NOMO-1 (cell line): ENCODE measurements at regions not wholly inside any gene's neighbourhood (a gene's known extent, or its start where the extent isn't known, plus 50 kb on each side); places are given as distances from the start of the nearest gene placed in this dataset.

Experiments used
- DNase-seq, 2 experiments: peaks; one replicate each; lab custom pipeline; 2025; ENCODE audit not compliant: unreplicated experiment in 2 of 2; lab: John Stamatoyannopoulos, UW

DNA sequence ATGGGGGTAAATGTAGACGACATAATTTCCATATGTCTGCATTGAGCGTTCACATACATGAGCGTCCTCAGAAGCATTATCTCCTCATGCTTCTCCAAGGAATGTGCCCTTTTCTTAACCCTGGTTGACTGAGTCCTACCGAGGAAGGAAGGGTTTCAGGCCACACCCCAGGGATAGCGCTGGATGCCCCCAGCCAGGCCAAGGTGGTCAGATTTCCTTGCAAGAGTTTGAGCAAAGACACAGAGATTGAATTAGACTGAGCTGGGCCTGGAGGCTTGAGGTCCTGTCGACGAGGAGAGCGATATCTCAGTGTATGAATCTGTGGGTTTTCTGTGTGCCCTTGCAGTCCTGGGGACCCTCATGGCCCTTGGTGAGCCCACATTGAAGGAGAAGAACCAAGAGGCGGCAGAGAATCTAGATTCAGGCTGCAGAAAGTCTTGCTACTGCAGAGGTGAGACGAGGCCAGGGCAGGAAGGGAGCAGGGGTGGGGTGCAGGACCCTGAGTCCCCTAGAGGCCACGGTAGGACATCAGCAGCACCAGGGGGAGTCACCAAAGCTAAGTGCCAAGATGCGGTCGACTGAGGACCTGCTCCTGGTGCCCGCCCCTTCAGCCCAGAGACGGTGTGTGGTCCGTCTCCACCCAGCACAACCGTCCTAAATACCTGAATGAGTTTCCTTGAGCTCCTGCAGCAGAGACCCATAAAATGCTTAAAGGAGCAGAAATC is 94.7 kb upstream of the DIO3 start:
- DNase-seq: no peak

DNA sequence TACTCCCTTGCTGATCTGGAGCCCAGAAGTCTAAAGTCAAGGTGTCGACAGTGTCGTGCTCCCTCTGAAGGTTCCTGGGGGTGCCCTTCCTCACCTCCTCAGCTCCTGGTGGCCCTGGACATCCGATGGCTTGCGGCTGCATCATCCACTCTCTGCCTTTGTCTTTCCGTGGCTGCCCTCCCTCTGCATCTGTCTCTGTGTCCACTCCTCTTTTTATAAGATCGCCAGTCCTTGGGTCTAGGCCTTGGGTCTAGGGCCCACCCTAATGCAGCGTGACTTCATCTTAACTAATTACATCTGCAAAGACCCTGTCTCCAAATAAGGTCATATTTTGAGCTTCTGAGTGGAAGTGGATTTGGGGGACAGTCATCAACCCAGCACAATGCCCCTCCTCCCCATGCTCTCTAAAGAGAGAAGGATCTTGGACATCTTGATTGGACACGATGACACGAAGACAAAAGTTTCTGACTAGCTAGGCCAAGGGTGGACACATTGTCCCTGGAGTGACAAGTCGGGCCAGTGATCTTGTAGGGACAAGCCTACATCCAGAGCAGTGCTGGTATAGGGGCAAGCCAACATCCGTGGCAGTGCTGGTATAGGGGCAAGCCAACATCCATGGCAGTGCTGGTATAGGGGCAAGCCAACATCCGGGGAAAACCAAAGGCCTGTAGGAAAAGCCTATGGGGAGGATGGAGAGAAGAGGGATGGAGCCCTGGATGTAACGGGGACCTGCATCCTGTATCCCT is 93.9 kb upstream of the DIO3 start:
- no peak for DNase-seq

DNA sequence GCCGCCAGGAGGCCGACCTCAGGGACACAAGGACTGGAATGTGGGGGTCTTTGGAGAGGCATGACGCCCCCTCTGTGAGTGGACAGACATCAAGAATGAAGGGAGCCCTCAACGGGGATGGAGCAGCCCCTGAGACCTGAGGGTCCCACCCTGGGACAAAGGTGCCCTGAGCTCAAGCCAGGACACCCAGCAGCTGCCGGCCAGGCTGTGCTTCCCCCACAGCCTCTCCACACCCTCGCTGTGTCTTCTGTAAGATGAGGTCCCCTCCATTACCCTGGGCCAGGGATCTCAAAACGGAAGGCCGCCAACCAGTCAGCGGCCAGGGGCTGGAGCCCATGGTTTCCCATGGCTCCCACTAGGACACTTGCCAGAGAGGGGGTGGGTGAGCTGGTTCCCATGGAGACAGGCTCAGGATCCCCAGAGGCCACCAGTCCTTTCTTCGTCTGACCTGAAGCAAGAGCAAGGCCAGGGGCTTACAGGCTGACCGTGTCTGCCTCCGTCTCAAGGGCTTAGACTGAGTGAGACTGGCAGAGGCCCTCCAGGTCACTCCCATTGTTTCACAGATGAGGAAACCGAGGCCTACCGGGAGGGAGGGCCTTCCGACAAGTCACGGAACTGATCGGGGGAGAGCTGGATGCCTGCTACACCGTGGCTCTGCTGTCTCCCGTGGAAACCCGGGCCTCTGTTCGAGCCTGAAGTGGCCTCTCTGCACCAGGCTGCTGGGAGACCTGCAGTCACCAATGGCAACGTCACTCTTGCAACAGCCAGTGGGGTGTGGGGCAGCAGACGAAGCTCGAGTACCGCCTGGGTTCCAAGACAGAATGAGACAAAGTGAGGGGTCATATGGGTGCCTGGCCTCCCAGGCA is 91.7 kb upstream of the DIO3 start:
- no peak for DNase-seq

DNA sequence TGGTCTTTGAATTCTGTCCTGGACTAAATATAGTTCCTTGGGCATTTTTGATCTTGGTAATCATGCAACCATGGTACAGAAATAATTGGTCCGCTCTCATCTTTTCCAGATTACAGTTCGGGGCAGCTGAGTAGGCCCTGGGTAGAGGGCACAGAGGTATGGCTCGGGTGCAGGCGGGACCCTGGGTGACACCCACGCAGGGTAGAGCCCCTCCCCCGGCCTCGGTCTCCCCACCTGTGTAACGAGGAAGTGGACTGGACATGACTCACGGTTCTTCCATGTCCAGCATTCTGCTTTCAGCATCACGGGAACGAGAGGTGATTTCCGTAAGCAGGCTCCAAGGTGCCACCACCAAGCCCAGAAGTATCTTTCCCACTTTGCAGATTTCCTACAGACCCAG is 91.0 kb upstream of the DIO3 start:
- DNase-seq: no peak

DNA sequence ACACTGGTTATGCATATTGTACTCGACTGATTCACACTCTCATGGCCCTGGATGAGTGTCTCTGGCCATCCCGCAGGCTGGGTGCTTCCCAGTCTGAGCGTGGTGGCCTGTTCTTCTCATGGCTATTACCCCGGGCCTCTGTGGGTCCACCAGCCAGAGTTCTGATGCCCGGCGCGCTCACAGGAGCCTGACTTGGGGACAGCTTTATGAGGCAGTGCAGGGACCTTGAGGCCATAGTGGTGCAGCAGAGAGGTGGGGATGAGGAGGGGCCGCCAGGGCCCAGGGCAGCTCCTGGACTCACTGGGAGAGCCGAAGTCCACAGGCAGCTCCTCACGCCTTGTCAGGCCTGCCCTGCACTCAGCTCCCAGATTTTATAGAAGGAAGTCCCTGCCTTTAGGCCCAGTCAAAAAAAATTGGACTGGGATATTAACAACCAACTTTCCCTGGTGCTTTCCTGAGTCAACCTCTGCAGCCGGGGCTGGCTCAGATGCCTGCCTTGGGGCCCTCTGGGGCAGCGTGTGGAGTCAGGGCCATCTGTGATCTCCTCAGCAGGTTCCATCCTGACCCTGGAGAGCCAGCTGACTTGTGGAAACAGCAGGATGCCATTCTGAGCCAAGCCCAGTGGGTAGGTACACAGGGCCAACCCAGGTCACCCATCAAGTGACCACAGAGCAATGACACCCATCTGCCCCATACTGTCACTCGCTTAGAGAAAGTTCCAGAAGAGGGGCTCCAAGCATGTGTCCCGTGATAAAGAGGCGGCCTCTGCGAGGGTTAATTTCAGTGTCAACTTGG is 89.4 kb upstream of the DIO3 start:
- no peak for DNase-seq

DNA sequence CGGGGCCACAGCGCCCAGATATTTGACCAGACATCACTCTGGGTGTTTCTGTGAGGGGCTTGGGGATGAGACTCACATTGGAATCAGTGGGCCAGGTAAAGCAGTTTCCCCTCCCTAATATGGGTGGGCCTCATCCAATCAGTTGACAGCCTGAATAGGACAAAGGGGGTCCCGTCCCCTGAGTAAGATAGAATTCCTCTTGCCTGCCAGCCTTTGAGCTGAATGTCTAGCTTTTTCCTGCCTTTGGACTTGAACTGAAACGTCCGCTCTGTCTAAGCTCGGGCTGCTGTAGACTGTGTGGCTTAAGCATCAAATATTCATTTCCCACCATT is 88.8 kb upstream of the DIO3 start:
- DNase-seq: no peak

DNA sequence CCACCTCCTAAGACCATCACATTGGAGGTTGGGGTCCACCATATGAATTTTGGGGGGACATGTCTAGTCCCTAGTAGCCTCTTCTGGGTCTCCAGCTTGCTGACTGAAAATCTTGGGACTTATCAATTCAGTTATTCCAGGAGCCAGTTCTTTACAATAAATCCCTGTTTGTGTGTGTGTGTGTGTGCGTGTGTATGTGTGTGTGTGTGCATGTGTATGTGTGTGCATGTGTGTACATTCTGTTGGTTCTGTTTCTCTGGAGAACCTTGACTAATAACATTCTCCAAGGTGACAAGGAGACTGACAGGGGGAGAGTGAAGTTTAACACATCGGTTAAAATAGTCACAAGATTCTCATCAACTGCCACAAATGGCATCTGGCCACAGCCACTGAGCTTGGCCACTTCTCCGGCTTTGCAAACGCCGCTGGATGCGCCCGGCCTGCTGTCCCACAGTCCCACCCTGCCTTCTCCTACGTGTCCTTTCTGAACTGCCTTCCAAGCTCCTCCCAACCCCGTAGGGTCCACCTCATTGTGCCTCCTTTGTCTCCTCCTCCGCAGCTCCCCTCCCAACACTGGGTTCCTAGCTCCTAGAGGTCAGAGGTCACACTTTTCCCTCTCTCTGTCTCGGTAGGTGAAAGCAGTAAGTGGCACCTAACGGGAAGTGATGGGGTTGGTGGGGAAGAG is 88.1 kb upstream of the DIO3 start:
- no peak for DNase-seq

DNA sequence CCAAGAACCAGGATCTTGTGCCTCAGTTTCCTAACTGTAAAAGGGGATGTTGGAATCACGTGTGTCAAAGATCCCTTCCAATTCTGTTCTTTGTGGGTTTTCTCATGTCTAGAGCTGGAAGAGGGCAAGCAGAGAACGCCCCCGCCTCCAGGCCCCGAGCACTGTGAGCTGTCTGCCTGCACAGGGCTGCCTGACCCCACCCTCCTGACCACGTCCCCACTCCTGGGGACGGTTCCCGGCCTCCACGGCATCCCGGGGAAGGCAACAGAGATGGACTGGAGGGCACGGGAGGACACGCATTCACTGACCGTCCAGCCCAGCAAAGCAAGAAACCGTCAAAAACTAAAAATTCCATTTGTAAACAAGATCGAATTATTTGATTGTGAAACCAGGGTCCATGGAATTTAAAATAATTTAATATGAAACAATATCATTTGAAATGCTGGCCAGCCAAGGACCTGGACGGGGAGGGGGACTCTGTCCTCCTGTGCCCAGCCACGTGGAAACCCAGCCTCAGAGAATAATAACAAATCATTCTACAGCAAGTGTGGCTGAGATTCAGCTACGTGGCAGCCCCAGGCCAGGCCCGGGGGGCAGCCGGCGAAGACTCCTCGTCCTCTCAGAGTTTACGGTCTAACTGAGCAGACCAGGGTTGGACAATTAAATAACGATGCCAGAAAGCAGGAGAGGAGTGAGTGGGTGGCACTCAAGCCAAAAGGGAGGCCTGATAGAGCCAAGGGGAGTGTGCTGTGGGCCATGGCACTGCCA is 87.3 kb upstream of the DIO3 start:
- DNase-seq: no peak

DNA sequence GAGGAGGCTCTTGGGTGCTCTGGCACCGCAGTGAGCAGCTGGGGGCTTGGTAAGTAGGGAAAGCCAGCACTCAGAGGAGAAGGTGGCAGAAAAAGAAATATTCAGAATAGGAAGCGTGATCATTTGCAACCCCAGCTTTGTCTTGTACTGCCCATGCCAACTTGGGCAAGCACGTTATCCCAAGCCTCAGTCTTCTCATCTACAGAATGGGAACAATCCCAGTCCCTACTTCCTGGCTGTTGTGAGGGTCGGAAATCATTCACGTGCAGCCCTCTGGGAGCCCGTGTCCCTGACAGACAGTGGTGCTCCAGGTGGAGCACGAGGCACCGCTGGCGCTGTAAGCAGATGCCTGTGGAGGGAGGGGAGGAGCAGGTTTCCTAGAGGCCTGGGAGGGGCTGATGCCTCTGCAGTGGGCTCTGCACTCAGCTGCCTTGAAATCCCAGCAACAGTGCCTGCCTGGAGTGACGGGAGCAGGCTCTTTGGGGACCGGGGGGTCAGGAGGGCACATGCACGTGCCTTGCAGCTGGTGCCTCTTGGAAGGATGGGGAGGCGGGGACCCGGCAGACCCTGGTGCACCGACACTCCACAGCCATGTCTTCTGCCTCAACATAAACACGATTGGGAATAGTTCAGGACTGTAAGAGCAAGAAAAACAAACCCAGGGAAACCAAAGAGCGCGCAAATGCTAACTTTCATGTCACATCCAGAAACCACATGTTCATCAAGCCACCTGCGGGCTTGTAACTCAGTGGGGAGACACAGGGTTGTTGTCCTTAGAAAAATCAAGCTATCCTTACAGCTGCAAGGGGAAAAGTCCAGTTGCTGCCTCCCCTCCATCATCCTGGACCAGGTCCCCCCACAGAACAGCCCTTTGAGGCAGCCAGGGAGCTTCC is 86.5 kb upstream of the DIO3 start:
- DNase-seq: no peak

DNA sequence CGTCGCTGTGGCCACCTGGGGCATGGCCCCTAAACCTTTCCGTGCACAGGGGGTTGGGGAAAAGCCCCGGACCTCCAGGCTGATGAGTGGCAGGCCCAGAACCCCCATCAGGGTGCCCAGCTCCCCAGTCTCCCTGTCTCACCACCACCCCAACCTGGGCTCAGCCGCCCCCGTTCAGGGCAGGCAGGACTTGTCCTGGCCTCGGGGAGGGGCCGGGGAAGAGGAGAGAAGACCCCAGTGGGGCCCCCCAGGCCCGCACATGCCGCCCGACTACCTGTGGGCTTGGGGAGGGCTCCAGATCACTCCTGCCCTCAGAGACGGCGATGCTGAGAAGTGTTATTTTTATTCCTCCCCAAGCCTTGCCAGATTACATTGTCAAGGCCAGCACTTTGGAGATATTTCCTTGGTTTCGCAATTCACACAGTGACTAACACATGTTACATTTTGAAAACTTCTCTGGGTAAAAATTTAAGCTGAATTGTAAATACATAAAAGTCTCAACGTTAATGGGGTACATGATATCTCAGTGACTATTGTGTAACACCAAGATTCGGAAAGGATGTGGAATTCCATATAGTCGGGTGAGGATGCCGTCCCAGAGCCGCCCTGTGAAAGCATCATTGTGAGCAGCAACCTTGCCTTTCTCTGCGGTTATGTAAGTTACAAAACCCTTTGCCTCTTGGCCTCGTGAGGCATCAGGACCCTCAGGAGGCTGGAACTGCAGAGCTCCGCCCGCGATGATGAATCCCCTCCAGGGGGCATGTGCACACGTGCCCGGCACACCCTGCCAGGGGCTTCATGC is 85.6 kb upstream of the DIO3 start:
- peak; percentile 77 to 90 for DNase-seq

DNA sequence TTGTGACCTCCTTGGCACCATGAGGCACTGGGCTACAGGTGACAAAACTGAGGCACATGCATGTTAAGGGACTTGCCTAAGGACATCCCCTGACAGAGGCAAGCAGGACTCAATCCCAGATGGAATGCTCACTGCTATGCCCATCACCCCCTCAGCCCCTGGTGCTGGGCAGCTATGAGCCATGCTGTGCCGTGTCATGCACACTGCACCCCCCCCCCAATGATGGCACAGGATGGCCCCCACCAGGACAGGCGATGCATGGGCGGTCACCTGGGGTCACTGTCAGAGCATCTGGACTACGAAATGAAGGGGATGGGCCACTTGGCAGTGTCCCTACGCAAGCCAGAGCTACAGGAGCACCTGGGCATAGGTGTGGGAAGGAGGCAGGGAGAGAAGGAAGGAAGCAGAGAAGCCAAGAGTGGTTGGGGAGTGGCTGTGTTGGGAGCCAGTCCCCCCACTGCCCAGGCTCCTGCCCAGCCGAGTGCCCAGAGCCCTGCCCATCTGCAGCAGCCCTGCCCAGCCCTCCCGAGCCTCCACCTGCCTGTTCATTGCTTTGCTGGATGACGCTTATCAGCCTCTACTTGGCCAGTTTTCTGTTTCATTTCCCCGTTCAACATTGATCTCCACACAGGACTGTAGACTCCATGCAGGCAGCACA is 84.9 kb upstream of the DIO3 start:
- DNase-seq: no peak

DNA sequence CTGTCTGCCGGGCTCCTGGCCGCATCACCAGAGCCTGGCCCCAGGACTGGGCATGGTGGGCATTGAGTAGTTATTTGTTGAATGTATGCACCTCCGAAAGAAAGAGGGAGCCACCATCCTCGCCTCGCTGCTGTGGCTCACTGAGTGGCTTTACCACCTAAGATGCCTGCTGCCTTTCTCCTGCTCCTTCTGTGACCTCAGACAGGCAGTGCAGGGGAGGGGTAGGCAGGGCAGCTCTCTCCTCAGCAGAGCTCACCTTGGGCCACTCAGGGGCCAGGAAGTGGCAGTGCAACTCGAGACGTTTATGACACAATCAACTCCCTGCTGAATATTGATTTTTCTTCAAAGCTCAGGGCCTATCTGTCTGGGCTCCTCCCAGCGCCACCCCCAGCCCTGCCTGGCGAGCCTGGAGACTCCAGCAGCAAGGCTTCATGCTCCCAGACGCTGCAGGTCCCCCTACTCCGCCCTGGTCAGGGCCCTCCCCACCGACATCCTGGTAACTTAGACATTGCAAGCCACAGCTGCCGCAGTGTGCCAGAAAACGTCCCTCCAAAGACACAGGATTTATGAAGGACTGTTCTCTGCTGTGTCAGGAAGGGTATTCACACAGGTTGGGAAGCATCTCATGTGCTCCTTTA is 84.3 kb upstream of the DIO3 start:
- peak; percentile 88 to 89 for DNase-seq

DNA sequence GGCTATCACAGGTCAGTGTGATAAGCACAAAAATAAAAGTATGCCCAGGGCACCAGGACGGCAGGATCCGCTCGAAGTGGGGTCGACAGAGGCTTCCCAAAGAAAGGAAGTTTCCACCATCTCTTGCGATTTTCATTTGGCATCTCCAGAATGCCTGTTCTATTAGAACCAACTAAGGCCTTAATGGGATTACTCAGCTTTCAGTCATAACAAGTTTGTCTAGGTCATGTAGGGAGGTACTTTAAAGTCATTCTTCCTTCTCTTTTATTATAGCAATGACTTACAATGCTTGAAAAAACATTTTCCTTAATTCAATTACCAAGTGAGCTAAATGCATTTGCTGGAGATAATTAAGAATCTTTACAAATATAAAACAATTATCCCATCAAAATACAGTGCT is 83.6 kb upstream of the DIO3 start:
- DNase-seq: no peak

DNA sequence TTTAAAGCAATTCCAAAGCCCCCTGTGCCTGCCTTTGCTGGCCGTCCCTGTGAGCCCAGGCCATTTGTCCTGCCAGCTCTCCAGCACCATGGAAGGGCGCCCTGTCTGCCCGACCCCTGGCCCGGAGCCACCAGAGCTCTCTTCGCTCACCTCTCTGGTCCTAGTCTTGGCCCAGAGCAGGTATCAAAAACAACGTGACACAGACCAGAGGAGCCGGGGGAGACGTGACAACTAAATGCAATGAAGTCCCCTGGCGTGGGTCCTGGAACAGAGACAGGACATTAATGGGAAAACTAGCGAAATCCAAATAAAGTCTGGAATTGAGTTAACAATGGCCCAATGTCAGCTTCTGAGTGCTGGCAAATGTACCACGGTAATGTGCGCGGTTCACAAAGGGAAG is 83.2 kb upstream of the DIO3 start:
- DNase-seq: no peak

DNA sequence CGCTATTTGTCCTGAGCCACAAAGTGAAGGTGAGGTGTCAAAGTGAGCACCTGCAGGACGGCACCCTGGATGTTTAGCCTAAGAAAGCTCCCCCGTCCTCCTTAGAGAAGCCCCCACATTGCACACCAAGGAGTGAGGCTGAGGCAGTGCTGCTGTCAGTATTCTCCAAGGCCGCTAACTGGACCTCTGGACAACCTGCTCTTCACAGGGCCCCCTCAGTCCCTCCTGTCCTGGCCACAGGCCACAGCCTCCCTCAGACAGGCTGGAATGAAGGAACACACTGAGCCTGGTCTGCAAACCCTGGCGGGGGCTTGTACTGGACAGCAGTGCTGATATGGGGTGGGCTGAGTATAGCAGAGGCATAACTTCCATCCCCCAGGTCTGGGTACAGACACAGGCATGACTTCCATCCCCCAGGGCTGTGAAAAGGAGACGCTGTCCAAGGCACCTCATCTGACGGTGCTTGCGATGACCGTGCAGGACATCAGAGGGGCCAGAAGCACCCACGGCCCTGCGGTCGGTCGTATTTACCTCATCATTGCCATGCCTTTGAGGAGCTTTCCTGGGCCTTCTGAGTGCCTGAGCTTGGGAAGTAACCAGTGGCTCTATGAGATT is 82.4 kb upstream of the DIO3 start:
- DNase-seq: no peak

DNA sequence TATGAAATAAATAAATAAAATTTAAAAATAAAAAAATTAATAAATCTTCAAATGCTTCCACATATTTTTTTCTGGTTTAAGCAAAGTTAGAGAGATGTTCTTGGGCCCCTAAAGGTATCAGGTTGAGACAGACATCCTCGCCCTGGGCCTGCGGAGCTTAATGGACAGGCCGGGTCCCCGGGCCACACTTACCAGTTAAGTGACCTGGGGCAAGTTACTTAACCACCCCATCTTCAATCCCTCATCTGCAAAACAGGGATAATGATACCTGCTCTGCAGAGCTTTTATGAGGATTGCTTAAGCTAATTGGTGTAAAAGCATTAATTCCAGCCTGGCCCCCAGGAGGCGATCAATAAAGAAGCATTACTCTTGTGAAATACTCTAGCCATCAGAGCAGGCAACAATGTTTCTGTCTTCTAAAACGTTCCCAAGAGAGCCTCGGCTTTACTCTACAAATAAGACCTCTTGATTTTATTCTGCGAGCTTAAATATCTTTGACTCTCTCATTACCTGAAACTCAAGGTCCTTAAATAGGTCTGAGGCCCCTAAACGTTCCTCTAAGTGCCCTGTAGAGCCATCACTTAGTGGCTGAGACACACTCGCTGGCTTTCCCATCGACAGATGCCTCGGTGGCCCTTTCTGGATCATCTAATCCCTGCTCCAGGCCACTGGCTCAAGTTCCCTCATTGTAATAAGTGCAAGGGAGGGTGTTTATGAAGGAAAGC is 81.1 kb upstream of the DIO3 start:
- peak in 1 of 2 experiments; percentile 27 for DNase-seq
